ENCODE measurements at regions not wholly inside any gene's neighbourhood (a gene's known extent, or its start where the extent isn't known, plus 50 kb on each side); places are given as distances from the start of the nearest gene placed in this dataset.

DNA sequence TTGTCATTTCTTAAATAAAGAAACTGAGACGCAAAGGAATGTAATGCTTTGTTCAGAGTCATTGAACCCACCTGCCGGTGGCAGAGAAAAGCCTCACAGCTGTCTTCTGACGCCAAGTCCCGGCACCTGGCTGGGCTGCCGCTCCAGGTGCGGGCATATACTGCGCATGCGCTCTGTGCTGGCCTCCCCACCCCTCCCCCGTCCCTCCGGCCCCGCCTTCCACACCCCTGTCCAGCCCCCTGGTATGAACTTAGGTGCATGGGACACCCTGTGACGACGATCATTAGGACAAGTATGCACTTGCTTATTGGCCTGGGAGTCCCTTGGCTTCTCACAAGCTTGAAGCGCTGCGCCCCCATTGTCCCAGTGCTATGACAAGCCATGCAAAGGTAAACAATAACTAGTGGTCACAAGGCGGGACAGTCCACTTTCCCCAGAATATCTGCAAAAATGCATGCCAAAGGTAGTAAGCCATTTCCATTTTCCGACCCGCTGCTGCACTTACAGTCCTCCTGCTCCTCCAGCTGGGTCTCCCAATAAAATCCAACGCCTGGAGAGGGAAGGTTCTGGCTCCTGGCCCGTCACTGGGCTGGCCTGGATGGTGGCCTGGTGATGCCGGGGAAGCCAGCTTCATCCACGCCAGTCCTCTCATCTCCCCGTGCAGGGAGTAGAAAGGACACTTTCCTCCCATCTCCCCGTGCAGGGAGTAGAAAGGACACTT, 100.4 kb downstream of the PSMG1 start:
- Mint-ChIP-seq H3K9me3 (ENCODE audit: low read depth) (no peaks in the 10 kb centered on the region), H3K27me3 (ENCODE audit: low read depth) (peaks cover 6% of the 10 kb centered on the region), H3K36me3 (ENCODE audit: low read depth) (no peaks in the 10 kb centered on the region), H3K4me1 (ENCODE audit: low read depth) (peaks cover 10% of the 10 kb centered on the region), H3K4me3 (ENCODE audit: unreplicated experiment) (no peak overlapping the region), H3K27ac (ENCODE audit: unreplicated experiment) (no peak overlapping the region)
- no peak for DNase-seq (ENCODE audit: low spot score)
- TF ChIP-seq CTCF (IDR thresholded peaks at IDR 0.05), result no peak

DNA sequence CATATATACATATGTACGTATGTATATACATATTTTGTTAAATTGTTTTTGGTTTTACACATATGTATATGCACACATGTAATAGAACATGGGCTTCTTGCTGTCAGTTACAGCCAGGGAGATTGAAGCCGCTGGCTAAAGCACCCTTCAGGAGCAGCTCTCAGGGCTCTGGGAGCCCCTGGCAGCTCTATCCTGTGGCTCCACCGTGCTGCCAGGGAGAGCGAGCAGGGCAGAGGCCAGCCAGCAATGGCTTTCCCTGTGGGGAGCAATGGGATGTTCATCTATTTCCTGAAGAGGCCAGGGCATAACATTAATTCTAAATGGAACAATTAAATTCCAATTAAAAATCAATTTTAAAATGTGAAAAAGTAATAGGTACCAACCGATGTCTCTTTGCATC, 102.9 kb downstream of the PSMG1 start:
- H3K4me3 Mint-ChIP-seq (ENCODE audit: unreplicated experiment), result no peak overlapping the region
- H3K27me3 Mint-ChIP-seq (ENCODE audit: low read depth), result peaks cover 8% of the 10 kb centered on the region
- no peak for DNase-seq (ENCODE audit: low spot score)
- H3K36me3 Mint-ChIP-seq (ENCODE audit: low read depth), result peaks cover 1% of the 10 kb centered on the region
- H3K9me3 Mint-ChIP-seq (ENCODE audit: low read depth), result no peaks in the 10 kb centered on the region
- H3K27ac Mint-ChIP-seq (ENCODE audit: unreplicated experiment), result no peak overlapping the region
- TF ChIP-seq CTCF (IDR thresholded peaks at IDR 0.05), result no peak
- no peaks in the 10 kb centered on the region for H3K4me1 Mint-ChIP-seq (ENCODE audit: low read depth)

DNA sequence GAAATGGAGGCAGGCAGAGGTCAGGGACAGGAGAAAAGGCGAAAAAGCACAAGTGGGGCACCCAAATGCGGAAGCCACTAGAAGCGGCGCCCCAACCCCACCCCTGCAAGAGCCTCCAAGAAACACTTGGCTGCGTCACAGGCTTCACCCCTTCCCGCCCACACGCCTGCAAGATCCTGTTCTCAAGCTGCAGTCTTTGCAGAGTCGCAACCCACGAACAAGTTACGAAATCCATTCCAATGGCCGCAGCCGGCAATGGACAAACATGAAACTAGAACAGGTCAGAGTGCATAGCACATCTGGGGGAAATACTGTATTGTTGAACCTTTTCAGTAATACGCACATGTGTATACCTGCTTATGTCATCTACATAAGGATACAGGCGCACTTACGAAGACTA, 103.6 kb downstream of the PSMG1 start:
- H3K27me3 Mint-ChIP-seq (ENCODE audit: low read depth), result peaks cover 8% of the 10 kb centered on the region
- H3K4me3 Mint-ChIP-seq (ENCODE audit: unreplicated experiment), result no peak overlapping the region
- no peak for DNase-seq (ENCODE audit: low spot score)
- no peak for TF ChIP-seq CTCF (IDR thresholded peaks at IDR 0.05)
- no peaks in the 10 kb centered on the region for H3K4me1 Mint-ChIP-seq (ENCODE audit: low read depth)
- H3K9me3 Mint-ChIP-seq (ENCODE audit: low read depth), result peaks cover 6% of the 10 kb centered on the region
- H3K36me3 Mint-ChIP-seq (ENCODE audit: low read depth), result peaks cover 4% of the 10 kb centered on the region
- H3K27ac Mint-ChIP-seq (ENCODE audit: unreplicated experiment), result no peak overlapping the region

GRCh38 chr21:39078322-39079065, 104.8 kb downstream of the PSMG1 start:
- H3K27me3 Mint-ChIP-seq (ENCODE audit: low read depth), result peaks cover 7% of the 10 kb centered on the region
- TF ChIP-seq CTCF (IDR thresholded peaks at IDR 0.05), result no peak
- no peak overlapping the region for H3K4me3 Mint-ChIP-seq (ENCODE audit: unreplicated experiment)
- H3K36me3 Mint-ChIP-seq (ENCODE audit: low read depth), result peaks cover 4% of the 10 kb centered on the region
- H3K4me1 Mint-ChIP-seq (ENCODE audit: low read depth), result peaks cover 2% of the 10 kb centered on the region
- H3K27ac Mint-ChIP-seq (ENCODE audit: unreplicated experiment), result no peak overlapping the region
- no peak for DNase-seq (ENCODE audit: low spot score)
- peaks cover 6% of the 10 kb centered on the region for H3K9me3 Mint-ChIP-seq (ENCODE audit: low read depth)

DNA sequence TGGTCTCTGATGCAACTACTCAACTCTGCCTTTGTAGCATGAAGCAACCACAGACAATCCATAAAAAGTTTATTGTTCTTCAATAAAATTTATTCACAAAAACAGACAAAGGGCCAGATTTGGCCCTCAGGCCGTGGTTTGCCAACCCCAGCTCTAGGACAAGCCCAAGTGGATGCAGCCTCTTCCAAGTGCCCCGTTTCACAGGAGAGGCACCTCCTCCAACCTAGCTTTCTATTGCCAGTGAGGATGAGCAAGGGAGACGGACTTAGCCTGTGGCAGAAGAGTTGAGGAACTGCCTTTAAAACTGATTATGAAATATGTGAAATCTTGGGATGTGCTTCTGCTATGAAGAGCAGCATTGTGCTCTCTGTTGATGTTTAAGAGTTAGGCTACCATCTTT, 105.4 kb downstream of the PSMG1 start:
- no peak for TF ChIP-seq CTCF (IDR thresholded peaks at IDR 0.05)
- peaks cover 6% of the 10 kb centered on the region for H3K9me3 Mint-ChIP-seq (ENCODE audit: low read depth)
- no peak overlapping the region for H3K4me3 Mint-ChIP-seq (ENCODE audit: unreplicated experiment)
- no peak overlapping the region for H3K27ac Mint-ChIP-seq (ENCODE audit: unreplicated experiment)
- DNase-seq (ENCODE audit: low spot score), result no peak
- H3K27me3 Mint-ChIP-seq (ENCODE audit: low read depth), result peaks cover 4% of the 10 kb centered on the region
- H3K4me1 Mint-ChIP-seq (ENCODE audit: low read depth), result peaks cover 2% of the 10 kb centered on the region
- peaks cover 4% of the 10 kb centered on the region for H3K36me3 Mint-ChIP-seq (ENCODE audit: low read depth)
